ENCODE measurements at regions not wholly inside any gene's neighbourhood (a gene's known extent, or its start where the extent isn't known, plus 50 kb on each side); places are given as distances from the start of the nearest gene placed in this dataset.
A peak's percentile ranks its signal among the peaks of the same experiment; 100 is the strongest.
"Not testable (repeated sequence)": the region's sequence is repeated elsewhere in the genome, so short reads cannot be mapped to it uniquely, and the experiment has no call there.

DNA sequence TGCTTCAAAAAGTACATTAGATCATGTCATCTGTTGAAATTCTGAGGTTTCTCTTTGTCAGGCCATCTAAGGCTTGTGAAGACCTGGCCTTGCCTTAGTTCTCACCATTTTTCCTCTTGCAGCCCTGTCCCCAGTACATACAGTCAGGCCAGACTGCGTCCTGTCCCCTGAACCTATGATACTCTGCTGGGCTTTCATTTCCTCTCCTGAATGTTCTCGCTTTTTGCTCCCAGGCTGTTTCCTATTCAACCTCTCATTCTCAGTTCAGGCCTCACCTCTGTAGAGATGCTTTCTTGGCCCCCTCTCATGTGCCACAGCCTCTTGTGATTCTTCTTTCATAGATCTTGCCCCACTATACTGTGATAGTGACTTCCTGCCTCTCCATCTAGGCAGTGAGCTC is 648.8 kb upstream of the KCNMB2 start:
- Histone ChIP-seq H2AFZ (peak overlapping the region; percentile 56), H3K4me3 (ENCODE audit: low read depth, low read length) (no peak overlapping the region), H3K27ac (no peak overlapping the region), H3K4me2 (ENCODE audit: low read length) (no peak overlapping the region), H3K4me1 (peaks cover 6% of the 10 kb centered on the region), H3K9me3 (ENCODE audit: control insufficient read depth, low read length) (no peaks in the 10 kb centered on the region), H3K36me3 (ENCODE audit: control insufficient read depth, insufficient read depth, low read length) (no peaks in the 10 kb centered on the region), H3K27me3 (ENCODE audit: control insufficient read depth, insufficient read depth, low read length) (no peaks in the 10 kb centered on the region), H3K79me2 (no peaks in the 10 kb centered on the region), H3K9ac (no peak overlapping the region)
- TF ChIP-seq CTCF (IDR thresholded peaks at IDR 0.05): no peak

DNA sequence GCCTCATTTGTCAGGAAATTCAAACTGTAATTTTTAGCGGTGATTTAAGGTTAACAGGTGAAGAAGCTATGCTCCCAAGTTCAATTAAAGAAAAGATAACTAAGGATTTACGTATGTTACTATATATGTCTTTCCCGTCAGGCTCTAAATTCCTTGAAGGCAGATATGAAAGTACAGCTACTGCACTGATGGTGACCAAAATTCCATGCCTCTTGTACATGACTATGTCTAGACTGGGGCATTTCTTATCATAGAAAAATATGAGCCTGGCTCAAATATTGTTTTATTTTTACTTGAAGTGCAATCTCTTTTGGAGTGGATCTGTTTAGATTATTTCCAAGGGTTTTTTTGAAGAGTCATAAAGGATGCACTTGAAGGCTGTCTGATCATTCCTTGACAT is 647.1 kb upstream of the KCNMB2 start:
- no peaks in the 10 kb centered on the region for H3K9me3 ChIP-seq (ENCODE audit: control insufficient read depth, low read length)
- H3K4me1 ChIP-seq: peaks cover 3% of the 10 kb centered on the region
- TF ChIP-seq CTCF (IDR thresholded peaks at IDR 0.05): no peak
- H3K27ac ChIP-seq: no peak overlapping the region
- no peak overlapping the region for H2AFZ ChIP-seq
- H3K4me3 ChIP-seq (ENCODE audit: low read depth, low read length): no peak overlapping the region
- H3K79me2 ChIP-seq: no peaks in the 10 kb centered on the region
- H3K36me3 ChIP-seq (ENCODE audit: control insufficient read depth, insufficient read depth, low read length): no peaks in the 10 kb centered on the region
- no peaks in the 10 kb centered on the region for H3K27me3 ChIP-seq (ENCODE audit: control insufficient read depth, insufficient read depth, low read length)
- no peak overlapping the region for H3K9ac ChIP-seq
- H3K4me2 ChIP-seq (ENCODE audit: low read length): no peak overlapping the region

DNA sequence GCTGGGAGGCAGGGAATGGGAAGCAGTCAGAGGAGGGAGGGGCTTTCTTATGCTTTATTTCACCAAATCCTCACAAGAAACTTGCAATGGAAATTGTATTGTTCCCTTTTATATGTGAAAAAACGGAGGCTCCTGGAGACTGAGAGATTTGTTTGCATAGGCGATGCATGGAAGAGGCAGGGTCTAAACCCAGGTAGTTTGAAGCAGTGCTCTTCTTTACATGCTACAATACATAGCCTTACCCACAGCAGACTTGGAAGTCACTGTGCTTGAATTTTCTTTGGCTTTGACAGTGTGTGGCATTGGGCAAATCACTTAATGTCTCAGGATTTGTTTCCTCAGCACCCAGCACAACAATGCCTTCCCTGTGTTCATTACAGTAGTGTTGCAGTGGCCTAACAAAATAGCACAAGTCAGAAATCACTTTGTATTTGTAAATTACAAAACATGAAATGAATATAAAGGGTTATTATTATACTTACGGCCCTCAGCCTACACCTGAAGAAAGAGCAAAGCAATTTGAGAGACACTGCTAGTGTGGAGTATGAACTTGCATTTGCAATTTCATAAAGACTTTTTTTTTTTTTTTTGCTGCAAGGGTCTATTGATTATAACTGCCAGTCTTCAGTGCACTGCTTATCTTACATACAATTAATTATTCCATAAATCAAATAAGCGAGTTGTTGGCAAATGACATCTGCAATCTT is 646.4 kb upstream of the KCNMB2 start:
- TF ChIP-seq CTCF (IDR thresholded peaks at IDR 0.05): no peak
- Histone ChIP-seq H3K79me2 (no peaks in the 10 kb centered on the region), H2AFZ (no peak overlapping the region), H3K4me3 (ENCODE audit: low read depth, low read length) (no peak overlapping the region), H3K9ac (no peak overlapping the region), H3K4me2 (ENCODE audit: low read length) (no peak overlapping the region), H3K36me3 (ENCODE audit: control insufficient read depth, insufficient read depth, low read length) (no peaks in the 10 kb centered on the region), H3K27ac (no peak overlapping the region), H3K4me1 (peaks cover 3% of the 10 kb centered on the region), H3K9me3 (ENCODE audit: control insufficient read depth, low read length) (no peaks in the 10 kb centered on the region), H3K27me3 (ENCODE audit: control insufficient read depth, insufficient read depth, low read length) (no peaks in the 10 kb centered on the region)

- Histone ChIP-seq H3K36me3 (ENCODE audit: control insufficient read depth, insufficient read depth, low read length) (no peaks in the 10 kb centered on the region), H2AFZ (peak overlapping the region; percentile 13), H3K4me3 (ENCODE audit: low read depth, low read length) (no peak overlapping the region), H3K4me2 (ENCODE audit: low read length) (no peak overlapping the region), H3K9me3 (ENCODE audit: control insufficient read depth, low read length) (no peaks in the 10 kb centered on the region), H3K27me3 (ENCODE audit: control insufficient read depth, insufficient read depth, low read length) (no peaks in the 10 kb centered on the region), H3K79me2 (no peaks in the 10 kb centered on the region), H3K27ac (no peak overlapping the region), H3K9ac (no peak overlapping the region), H3K4me1 (peaks cover 3% of the 10 kb centered on the region)
- no peak for TF ChIP-seq CTCF (IDR thresholded peaks at IDR 0.05)
Measured at GRCh38 chr3:177890359-177890683, 645.9 kb upstream of the KCNMB2 start.

DNA sequence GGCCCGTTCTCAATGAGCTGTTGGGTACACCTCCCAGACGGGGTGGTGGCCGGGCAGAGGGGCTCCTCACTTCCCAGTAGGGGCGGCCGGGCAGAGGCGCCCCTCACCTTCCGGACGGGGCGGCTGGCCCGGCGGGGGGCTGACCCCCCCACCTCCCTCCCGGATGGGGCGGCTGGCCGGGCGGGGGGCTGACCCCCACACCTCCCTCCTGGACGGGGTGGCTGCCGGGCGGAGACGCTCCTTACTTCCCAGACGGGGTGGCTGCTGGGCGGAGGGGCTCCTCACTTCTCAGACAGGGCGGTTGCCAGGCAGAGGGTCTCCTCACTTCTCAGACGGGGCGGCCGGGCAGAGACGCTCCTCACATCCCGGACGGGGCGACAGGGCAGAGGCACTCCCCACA is 644.7 kb upstream of the KCNMB2 start:
- H3K4me2 ChIP-seq (ENCODE audit: low read length); H3K9ac ChIP-seq; H3K4me1 ChIP-seq; H3K9me3 ChIP-seq (ENCODE audit: control insufficient read depth, low read length); H3K27ac ChIP-seq; H3K36me3 ChIP-seq (ENCODE audit: control insufficient read depth, insufficient read depth, low read length); H2AFZ ChIP-seq; H3K27me3 ChIP-seq (ENCODE audit: control insufficient read depth, insufficient read depth, low read length); H3K79me2 ChIP-seq; H3K4me3 ChIP-seq (ENCODE audit: low read depth, low read length): not testable (repeated sequence)
